ENCODE measurements at regions not wholly inside any gene's neighbourhood (a gene's known extent, or its start where the extent isn't known, plus 50 kb on each side); places are given as distances from the start of the nearest gene placed in this dataset.

DNA sequence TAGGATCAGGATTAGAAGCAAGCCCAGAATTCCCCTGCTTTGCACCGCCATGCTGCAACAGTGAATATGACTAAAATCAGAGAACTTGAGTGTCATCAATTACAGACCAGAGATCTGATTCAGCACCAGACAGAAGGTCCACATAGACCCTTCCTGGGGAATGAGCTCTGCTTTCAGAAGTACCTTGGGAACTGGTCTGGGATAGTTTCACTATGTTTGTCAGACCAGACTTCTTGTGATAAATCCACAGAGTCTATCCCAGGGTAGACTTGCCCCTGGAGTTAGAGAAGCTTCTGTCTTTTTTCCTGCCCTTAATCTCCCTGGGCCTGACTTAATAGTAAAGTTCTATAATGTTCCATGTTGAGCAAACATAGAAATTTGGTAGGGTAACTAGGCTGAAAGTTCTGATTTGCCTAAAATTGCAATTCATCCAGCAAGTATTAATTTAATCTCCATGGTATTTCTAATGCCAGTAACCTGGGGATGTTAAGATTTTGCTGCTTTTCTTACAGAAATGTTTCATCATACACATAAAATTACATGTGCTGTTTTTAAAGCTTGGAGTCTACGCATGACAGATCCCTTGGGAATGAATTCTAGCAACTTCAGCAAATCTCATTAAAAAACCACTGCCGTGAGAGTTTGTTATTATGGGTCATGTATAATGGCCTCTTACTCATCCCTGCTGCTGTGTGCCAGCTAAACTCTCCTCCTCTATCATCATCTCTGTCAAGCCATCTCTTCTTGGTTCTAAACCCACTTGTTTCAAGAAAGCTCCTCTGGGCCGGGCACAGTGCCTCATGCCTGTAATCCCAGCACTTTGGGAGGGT, 61.3 kb upstream of the METAP2 start:
- peak; percentile 99 for DNase-seq

DNA sequence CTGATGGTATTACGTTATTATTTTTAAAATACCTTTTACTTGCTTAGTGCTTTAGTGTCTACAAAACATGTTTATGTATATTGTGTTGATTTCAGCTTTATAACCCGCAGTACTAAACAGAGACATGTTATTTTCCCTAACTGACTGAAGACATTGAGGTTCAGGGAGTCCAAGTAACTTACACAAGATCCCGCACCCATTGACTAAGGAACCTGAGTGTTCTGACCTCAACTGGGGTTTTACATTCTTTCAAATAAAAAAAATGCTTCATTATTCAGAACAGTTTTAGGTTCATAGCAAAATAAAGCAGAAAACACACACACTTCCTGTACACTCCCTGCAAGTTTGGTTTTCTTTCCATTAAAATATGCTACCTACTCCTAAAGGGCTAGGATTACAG, 60.4 kb upstream of the METAP2 start:
- peak; percentile 64 for DNase-seq

DNA sequence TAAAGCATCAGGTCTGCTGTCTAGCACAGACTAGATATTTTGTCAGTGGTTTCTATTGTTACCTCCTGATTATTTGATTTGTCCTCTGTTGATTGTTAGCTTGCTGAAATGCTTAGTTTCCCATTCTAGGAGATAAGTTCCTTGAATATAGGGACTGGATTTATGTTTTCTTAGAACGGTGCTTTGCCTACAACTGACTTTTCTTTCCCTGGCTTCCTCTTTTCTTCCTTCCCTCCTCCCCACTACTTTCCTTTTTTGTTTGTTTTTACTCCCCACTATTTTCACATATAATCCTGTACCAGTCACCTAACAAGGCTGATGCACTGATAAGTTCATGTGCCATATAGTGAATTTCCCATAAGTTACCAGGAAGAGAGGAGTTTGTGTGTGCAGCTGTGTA, 58.5 kb upstream of the METAP2 start:
- no peak for DNase-seq

DNA sequence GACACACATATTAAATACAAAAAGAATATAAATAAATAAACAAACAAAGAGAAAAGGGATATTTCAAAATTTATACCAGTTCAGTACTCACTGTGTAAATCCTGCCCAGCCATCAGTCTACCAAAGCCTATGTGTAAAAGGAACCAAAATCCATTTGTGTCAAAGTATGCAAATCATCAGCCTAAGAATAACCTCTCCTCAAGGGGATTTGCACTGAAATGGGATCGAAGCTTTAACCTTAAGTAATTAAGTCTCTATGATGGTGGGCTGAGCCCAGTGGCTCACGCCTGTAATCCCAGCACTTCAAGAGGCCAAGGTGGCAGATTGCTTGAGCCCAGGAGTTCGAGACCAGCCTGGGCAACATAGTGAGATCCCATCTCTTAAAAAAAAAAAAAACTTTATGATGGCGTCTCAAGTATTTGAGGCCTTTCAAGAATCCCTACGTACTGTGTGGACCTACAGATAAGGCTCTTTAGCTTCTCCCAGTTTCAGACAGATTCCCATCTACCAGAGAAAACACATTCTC, 57.8 kb upstream of the METAP2 start:
- DNase-seq: no peak

DNA sequence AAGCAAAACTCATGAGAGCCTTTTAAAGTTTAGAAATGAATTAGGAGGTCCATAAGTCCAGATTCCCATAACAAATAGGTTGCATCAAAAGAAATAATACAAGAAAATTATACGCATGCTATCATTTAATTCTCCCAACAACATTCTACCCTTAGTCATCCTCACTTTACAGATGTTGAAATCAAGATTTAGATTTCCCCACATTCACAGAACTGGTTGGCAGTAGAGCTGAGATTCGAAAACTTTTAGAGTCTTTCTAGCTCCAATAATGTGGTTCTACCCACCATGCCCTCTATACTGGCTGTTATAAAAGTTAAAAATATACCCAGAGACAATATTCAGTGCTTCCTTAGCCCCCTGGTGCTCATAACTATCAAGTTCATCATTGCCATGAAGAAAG, 56.6 kb upstream of the METAP2 start:
- no peak for DNase-seq

DNA sequence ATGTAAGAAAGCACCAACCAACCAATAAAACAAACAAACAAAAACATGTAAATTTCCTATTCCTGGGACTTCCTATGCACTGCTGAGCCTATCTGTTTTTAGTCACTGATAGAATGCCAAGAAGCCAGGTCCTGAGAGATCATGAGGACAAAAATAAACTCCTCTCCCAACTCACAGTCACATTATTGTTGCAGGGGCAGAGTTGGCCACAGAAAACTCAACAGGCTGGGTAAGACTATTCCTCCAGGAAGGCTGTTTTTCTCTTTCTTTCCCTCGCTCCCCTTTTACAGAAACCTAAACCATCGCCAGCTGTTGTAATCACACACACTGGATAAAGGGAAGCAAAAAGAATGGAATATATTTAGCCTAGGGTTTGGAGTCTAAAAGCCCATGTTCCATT, 55.8 kb upstream of the METAP2 start:
- no peak for DNase-seq
